Upper lobe of right lung (tissue), 1 donor: ENCODE measurements at regions not wholly inside any gene's neighbourhood (a gene's known extent, or its start where the extent isn't known, plus 50 kb on each side); places are given as distances from the start of the nearest gene placed in this dataset.

Experiments
- ATAC-seq: fragments of 200-7000 bp; cut with Tn5 transposase; one replicate; pipeline ENCODE4 v1.9.1; 2020; ENCODE audit warnings: mild to moderate bottlenecking, moderate library complexity
- DNase-seq: peaks from one replicate; pipeline ENCODE4 v3.0.0-alpha.2; 2020
- H3K27ac ChIP-seq: fragments of 200-600 bp; one replicate; pipeline ENCODE4 v1.8.0; 2022
- H3K27me3 ChIP-seq: fragments of 200-600 bp; one replicate; pipeline ENCODE4 v1.8.0; 2022; ENCODE audit warnings: mild to moderate bottlenecking
- H3K36me3 ChIP-seq: fragments of 200-600 bp; one replicate; pipeline ENCODE4 v1.8.0; 2022
- H3K4me1 ChIP-seq: fragments of 200-600 bp; one replicate; pipeline ENCODE4 v1.8.0; 2022
- H3K4me3 ChIP-seq: fragments of 200-600 bp; one replicate; pipeline ENCODE4 v1.8.0; 2022; ENCODE audit warnings: mild to moderate bottlenecking
- H3K9me3 ChIP-seq: fragments of 200-600 bp; one replicate; pipeline ENCODE4 v1.8.0; 2022
- CTCF ChIP-seq: fragments of 200-600 bp; IDR thresholded peaks from one replicate; pipeline ENCODE4 v1.8.0; 2022; ENCODE audit warnings: antibody characterized with exemption
- intact Hi-C: fragments of 100-400 bp; cut with DNase I; formaldehyde crosslinking; loops from one replicate; pipeline ENCODE4 v1.11.0; 2022
- donor health status: DM: no; HTN: yes; CAD: no; lungs with severe emphysema.

- Histone ChIP-seq H3K36me3 (no peaks in the 10 kb centered on the region), H3K27me3 (no peaks in the 10 kb centered on the region), H3K4me3 (no peak overlapping the region), H3K9me3 (no peaks in the 10 kb centered on the region), H3K4me1 (no peaks in the 10 kb centered on the region), H3K27ac (no peak overlapping the region)
- intact Hi-C loops = no loop called here
- no peak for DNase-seq
- TF ChIP-seq CTCF = no peak
- ATAC-seq = no peak
Measured at GRCh38 chr7:109997837-109998236, 1093.1 kb upstream of the LRRN3 start.

- ATAC-seq (no peak), DNase-seq (no peak)
- H3K4me3 ChIP-seq = no peak overlapping the region
- intact Hi-C loops = no loop called here
- no peaks in the 10 kb centered on the region for H3K4me1 ChIP-seq
- no peaks in the 10 kb centered on the region for H3K36me3 ChIP-seq
- no peaks in the 10 kb centered on the region for H3K9me3 ChIP-seq
- no peak for TF ChIP-seq CTCF
- no peaks in the 10 kb centered on the region for H3K27me3 ChIP-seq
- no peak overlapping the region for H3K27ac ChIP-seq
Measured at GRCh38 chr7:110001254-110001938, 1089.5 kb upstream of the LRRN3 start.

GRCh38 chr7:110003827-110004226 lies 1087.1 kb upstream of the LRRN3 start:
- no peaks in the 10 kb centered on the region for H3K9me3 ChIP-seq
- ATAC-seq = no peak
- H3K4me3 ChIP-seq = no peak overlapping the region
- no peak overlapping the region for H3K27ac ChIP-seq
- no peaks in the 10 kb centered on the region for H3K36me3 ChIP-seq
- TF ChIP-seq CTCF = no peak
- DNase-seq = no peak
- H3K4me1 ChIP-seq = no peaks in the 10 kb centered on the region
- intact Hi-C loops = no loop called here
- H3K27me3 ChIP-seq = no peaks in the 10 kb centered on the region

GRCh38 chr7:110007320-110008063 lies 1083.4 kb upstream of the LRRN3 start:
- no peak overlapping the region for H3K27ac ChIP-seq
- H3K4me1 ChIP-seq = no peaks in the 10 kb centered on the region
- intact Hi-C loops = no loop called here
- no peak overlapping the region for H3K4me3 ChIP-seq
- DNase-seq (no peak), ATAC-seq (no peak)
- H3K9me3 ChIP-seq = no peaks in the 10 kb centered on the region
- no peaks in the 10 kb centered on the region for H3K36me3 ChIP-seq
- TF ChIP-seq CTCF = no peak
- H3K27me3 ChIP-seq = no peaks in the 10 kb centered on the region

- H3K9me3 ChIP-seq = no peaks in the 10 kb centered on the region
- intact Hi-C loops = no loop called here
- no peaks in the 10 kb centered on the region for H3K36me3 ChIP-seq
- no peaks in the 10 kb centered on the region for H3K4me1 ChIP-seq
- no peak overlapping the region for H3K27ac ChIP-seq
- no peak for DNase-seq
- no peak overlapping the region for H3K4me3 ChIP-seq
- no peaks in the 10 kb centered on the region for H3K27me3 ChIP-seq
- TF ChIP-seq CTCF = no peak
- ATAC-seq = no peak
Measured at GRCh38 chr7:110010359-110010758, 1080.6 kb upstream of the LRRN3 start.
